HG02981 (cell line): ENCODE measurements at regions not wholly inside any gene's neighbourhood (a gene's known extent, or its start where the extent isn't known, plus 50 kb on each side); places are given as distances from the start of the nearest gene placed in this dataset.

Experiments
- ATAC-seq: cut with Tn5 transposase; IDR thresholded peaks from one replicate; pipeline ENCODE4 v1.9.1; 2021; ENCODE audit warnings: mild to moderate bottlenecking, moderate library complexity; ENCODE audit not compliant: unreplicated experiment

GRCh38 chr7:118563311-118563710, 338.8 kb downstream of the ANKRD7 start:
- no peak for ATAC-seq

- ATAC-seq: no peak
Observed at GRCh38 chr7:118572604-118573003, 348.1 kb downstream of the ANKRD7 start.

GRCh38 chr7:118573085-118573484, 348.6 kb downstream of the ANKRD7 start:
- no peak for ATAC-seq

- no peak for ATAC-seq
Observed at GRCh38 chr7:118575393-118575948, 351.0 kb downstream of the ANKRD7 start.

- ATAC-seq: no peak
Observed at GRCh38 chr7:118580743-118581382, 356.4 kb downstream of the ANKRD7 start.

GRCh38 chr7:118583641-118584040, 359.1 kb downstream of the ANKRD7 start:
- no peak for ATAC-seq

GRCh38 chr7:118586248-118586647, 361.7 kb downstream of the ANKRD7 start:
- ATAC-seq: no peak

- peak; percentile 67 for ATAC-seq
Observed at GRCh38 chr7:118590107-118590506, 365.6 kb downstream of the ANKRD7 start.

GRCh38 chr7:118602090-118602489, 377.6 kb downstream of the ANKRD7 start:
- no peak for ATAC-seq

GRCh38 chr7:118606602-118607001, 382.1 kb downstream of the ANKRD7 start:
- no peak for ATAC-seq

GRCh38 chr7:118609207-118609606, 384.7 kb downstream of the ANKRD7 start:
- ATAC-seq: no peak

GRCh38 chr7:118615681-118616080, 391.2 kb downstream of the ANKRD7 start:
- ATAC-seq: no peak

- ATAC-seq: no peak
Observed at GRCh38 chr7:118621810-118622360, 397.4 kb downstream of the ANKRD7 start.

- no peak for ATAC-seq
Observed at GRCh38 chr7:118626739-118627138, 402.2 kb downstream of the ANKRD7 start.

- ATAC-seq: no peak
Observed at GRCh38 chr7:118627467-118627866, 403.0 kb downstream of the ANKRD7 start.

- ATAC-seq: no peak
Observed at GRCh38 chr7:118629898-118630438, 405.5 kb downstream of the ANKRD7 start.

GRCh38 chr7:118642396-118642795, 417.9 kb downstream of the ANKRD7 start:
- no peak for ATAC-seq

- no peak for ATAC-seq
Observed at GRCh38 chr7:118644346-118644745, 419.8 kb downstream of the ANKRD7 start.

GRCh38 chr7:118648002-118648401, 423.5 kb downstream of the ANKRD7 start:
- ATAC-seq: no peak

- no peak for ATAC-seq
Observed at GRCh38 chr7:118657391-118658005, 433.0 kb downstream of the ANKRD7 start.

GRCh38 chr7:118662266-118662665, 437.8 kb downstream of the ANKRD7 start:
- no peak for ATAC-seq

GRCh38 chr7:118664498-118664897, 440.0 kb downstream of the ANKRD7 start:
- ATAC-seq: no peak
